ENCODE measurements at regions not wholly inside any gene's neighbourhood (a gene's known extent, or its start where the extent isn't known, plus 50 kb on each side); places are given as distances from the start of the nearest gene placed in this dataset.

GRCh38 chr9:75797085-75797580 lies 93.3 kb upstream of the PCSK5 start:
- Mint-ChIP-seq H3K36me3 (ENCODE audit: insufficient read depth in 1 of 3, low read depth in 3 of 3) (no peaks in the 10 kb centered on the region; a peak in 1 of 7 replicates), H3K27me3 (ENCODE audit: low read depth) (no peaks in the 10 kb centered on the region), H3K4me1 (peaks cover 0 to 7% of the 10 kb centered on the region in 2 experiments; a peak in 2 of 4 replicates), H3K27ac (no peak overlapping the region), H3K4me3 (no peak overlapping the region), H3K9me3 (peaks cover 0 to 4% of the 10 kb centered on the region in 2 experiments; a peak in 3 of 5 replicates)
- Histone ChIP-seq H3K18ac (ENCODE audit: insufficient read length, low read depth, low read length) (no peak overlapping the region), H3T11ph (ENCODE audit: low read length) (no peak overlapping the region), H3K23me2 (ENCODE audit: insufficient read length, low read depth, low read length, poor library complexity, severe bottlenecking) (no peaks in the 10 kb centered on the region), H2BK12ac (ENCODE audit: insufficient read length, low read depth, low read length) (no peak overlapping the region), H2BK120ac (ENCODE audit: low read depth, low read length, poor library complexity, severe bottlenecking) (no peak overlapping the region), H3K27ac (ENCODE audit: insufficient read length, low read depth, low read length) (no peak overlapping the region), H3K79me1 (ENCODE audit: insufficient read depth, low read depth, low read length, poor library complexity, severe bottlenecking) (no peaks in the 10 kb centered on the region), H2AFZ (ENCODE audit: low read length) (no peak overlapping the region), H2BK20ac (ENCODE audit: low read depth, low read length, poor library complexity, severe bottlenecking) (no peak overlapping the region), H3K23ac (ENCODE audit: insufficient read length, low read depth, low read length) (no peak overlapping the region), H3K4ac (ENCODE audit: low read depth, low read length) (no peak overlapping the region), H3K27me3 (ENCODE audit: insufficient read depth, low read length) (no peaks in the 10 kb centered on the region), H2BK15ac (ENCODE audit: low read depth, low read length) (no peak overlapping the region), H4K5ac (ENCODE audit: insufficient read length, low read depth, low read length) (no peak overlapping the region), H3K9ac (ENCODE audit: extremely low read depth, insufficient read length, low read length) (no peak overlapping the region), H3K56ac (ENCODE audit: insufficient read length, low read depth, low read length) (no peak overlapping the region), H3K79me2 (ENCODE audit: insufficient read depth, low read length) (no peaks in the 10 kb centered on the region), H3K4me1 (ENCODE audit: insufficient read depth, low read length) (no peaks in the 10 kb centered on the region; the same call in 1 of the 2 replicates), H3K14ac (ENCODE audit: insufficient read depth, low read length) (no peak overlapping the region), H3K4me2 (ENCODE audit: insufficient read depth, insufficient read length, low read length) (no peak overlapping the region), H2AK5ac (ENCODE audit: insufficient read length, low read length) (no peak overlapping the region), H3K9me3 (ENCODE audit: control insufficient read depth, low read depth, low read length) (no peaks in the 10 kb centered on the region), H4K91ac (ENCODE audit: insufficient read length, low read depth, low read length) (no peak overlapping the region), H2BK5ac (ENCODE audit: insufficient read length, low read length) (no peak overlapping the region), H4K8ac (replicated peaks; ENCODE audit: insufficient read length, low read depth, low read length) (no peak overlapping the region), H4K20me1 (ENCODE audit: control insufficient read depth, insufficient read depth, insufficient read length) (no peaks in the 10 kb centered on the region)
- WGBS (ENCODE audit: extremely low coverage, insufficient read length, low lambda C conversion rate) = no CpG with 5 or more reads among the region's 2 CpGs
- no peak for DNase-seq
- TF ChIP-seq CTCF (conservative IDR thresholded peaks at IDR 0.05) = no peak

Data from H9 (cell line).